GM12878 (cell line): ENCODE measurements at regions not wholly inside any gene's neighbourhood (a gene's known extent, or its start where the extent isn't known, plus 50 kb on each side); places are given as distances from the start of the nearest gene placed in this dataset.

Experiments
- ATAC-seq: fragments of 200-7000 bp; cut with Tn5 transposase; 3 replicates; pipeline ENCODE4 v1.9.1; 2020; ENCODE audit warnings: mild to moderate bottlenecking, moderate library complexity
- BruUV-seq: library from RNA; stranded (reverse); fragments of 400-500 nt; replicated peaks from 2 replicates; lab custom pipeline; 2021; lab: Mats Ljungman, UMichigan
- CTCF ChIA-PET: fragments of 300-600 bp; sonication (Branson Sonifier 250); formaldehyde crosslinking; extraction: SDS; loops from one replicate; lab custom pipeline; 2021; ENCODE audit warnings: inconsistent platforms; lab: Yijun Ruan, JAX
- POLR2A ChIA-PET: fragments of 350-600 bp; formaldehyde crosslinking; extraction: SDS; loops from one replicate; lab custom pipeline; 2021; ENCODE audit warnings: inconsistent platforms; lab: Charles Lee
- RAD21 ChIA-PET: fragments of 300-600 bp; sonication (Branson Sonifier 250); formaldehyde crosslinking; loops from one replicate; lab custom pipeline; 2023; ENCODE audit warnings: antibody characterized with exemption; ENCODE audit not compliant: unreplicated experiment; lab: Charles Lee
- SMC1A ChIA-PET: fragments of 300-600 bp; sonication (Branson Sonifier 250); formaldehyde crosslinking; loops from one replicate; lab custom pipeline; 2023; ENCODE audit not compliant: unreplicated experiment, uncharacterized antibody; lab: Charles Lee
- DNase-seq: peaks from one replicate; pipeline ENCODE4 v3.0.0-alpha.2; 2011; ENCODE audit warnings: low read depth, low spot score
- FAIRE-seq: peaks from 3 replicates; lab custom pipeline; 2011; peaks lifted over from hg19 to GRCh38; lab: Jason Lieb, UNC
- H2AFZ ChIP-seq: 2 replicates; pipeline ENCODE4 v1.6.0; 2011; ENCODE audit warnings: low read depth, low read length, control low read depth; ENCODE audit not compliant: control insufficient read depth
- H3K27ac ChIP-seq: 2 replicates; pipeline ENCODE4 v1.5.1; 2011; ENCODE audit warnings: control low read depth; ENCODE audit not compliant: control insufficient read depth, insufficient read depth
- H3K27me3 ChIP-seq, 2 experiments: replicated peaks in 1 of 2; 2 replicates each; pipeline versions ENCODE4 v1.6.0 to v1.6.1; 2011; ENCODE audit warnings: low read length in 1 of 2; ENCODE audit not compliant: control insufficient read depth in 2 of 2, insufficient read depth in 2 of 2
- H3K36me3 ChIP-seq, 2 experiments: 2 replicates each; pipeline ENCODE4 v1.5.1; 2011; ENCODE audit warnings: low read length in 1 of 2; ENCODE audit not compliant: control insufficient read depth in 2 of 2, insufficient read depth in 2 of 2
- H3K4me1 ChIP-seq: 2 replicates; pipeline ENCODE4 v1.6.1; 2011; ENCODE audit warnings: mild to moderate bottlenecking, low read length, moderate library complexity, mixed read lengths; ENCODE audit not compliant: control insufficient read depth, insufficient read depth
- H3K4me2 ChIP-seq: 2 replicates; pipeline ENCODE4 v1.6.0; 2011; ENCODE audit warnings: control low read depth; ENCODE audit not compliant: control insufficient read depth, insufficient read depth
- H3K4me3 ChIP-seq: fragments of 200-600 bp; sonication (generic); 2 replicates; pipeline ENCODE4 v1.5.1; 2016
- H3K79me2 ChIP-seq: 2 replicates; pipeline ENCODE4 v1.6.0; 2011; ENCODE audit warnings: low read length; ENCODE audit not compliant: control insufficient read depth, insufficient read depth
- H3K9ac ChIP-seq: 2 replicates; pipeline ENCODE4 v1.8.0; 2011; ENCODE audit warnings: low read length, control low read depth, mixed read lengths; ENCODE audit not compliant: control insufficient read depth, insufficient read depth
- H3K9me3 ChIP-seq: replicated peaks from 3 replicates; pipeline ENCODE4 v1.5.1; 2011; ENCODE audit warnings: mild to moderate bottlenecking, low read length; ENCODE audit not compliant: control insufficient read depth, insufficient read depth
- H4K20me1 ChIP-seq: 2 replicates; pipeline ENCODE4 v1.6.0; 2011; ENCODE audit not compliant: control insufficient read depth, insufficient read depth
- BCLAF1 ChIP-seq: fragments of 450-650 bp; IDR thresholded peaks from 2 replicates; pipeline ENCODE4 v1.6.1; 2017; ENCODE audit warnings: antibody characterized with exemption, mild to moderate bottlenecking, moderate library complexity
- CEBPZ ChIP-seq: fragments of 150-350 bp; IDR thresholded peaks from 2 replicates; pipeline ENCODE4 v1.6.1; 2016; ENCODE audit warnings: low read depth, low read length
- MLLT1 ChIP-seq: fragments of 450-650 bp; IDR thresholded peaks from 2 replicates; pipeline ENCODE4 v1.6.1; 2016; ENCODE audit warnings: mild to moderate bottlenecking
- MYC ChIP-seq: IDR thresholded peaks from 2 replicates; pipeline ENCODE4 v1.6.1; 2011; ENCODE audit warnings: mild to moderate bottlenecking, low read length, moderate library complexity, inconsistent platforms; ENCODE audit not compliant: insufficient read depth, insufficient replicate concordance, insufficient read length, severe bottlenecking
- STAT3 ChIP-seq: IDR thresholded peaks from 2 replicates; pipeline ENCODE4 v1.6.1; 2011; ENCODE audit warnings: low read depth, low read length, improper control_type of control experiment
- USF1 ChIP-seq: IDR thresholded peaks from 2 replicates; pipeline ENCODE4 v1.6.1; 2011; ENCODE audit warnings: borderline replicate concordance, low read depth, mild to moderate bottlenecking, moderate library complexity, mixed read lengths, low read length; ENCODE audit not compliant: insufficient read depth; ENCODE audit errors: extremely low read length
- WGBS: methylation state at CpG from one replicate; pipeline ENCODE4 v1.1.6; 2016; ENCODE audit warnings: low lambda C conversion rate; ENCODE audit not compliant: insufficient replicate concordance, insufficient coverage; ENCODE audit errors: missing lambda C conversion rate; 5-methylcytosine and 5-hydroxymethylcytosine counted together
- in situ Hi-C: fragments of 300-500 bp; cut with MboI; formaldehyde crosslinking; loops from 9 replicates; pipeline ENCODE4 v1.14.3; 2018; ENCODE audit warnings: mixed read lengths
- intact Hi-C: fragments of 100-400 bp; cut with micrococcal nuclease; formaldehyde crosslinking; loops from one replicate; pipeline ENCODE4 v1.14.2; 2022; ENCODE audit not compliant: unreplicated experiment

GRCh38 chr5:111998871-111999270, 241.9 kb upstream of the NREP start:
- no peaks in the 10 kb centered on the region for H4K20me1 ChIP-seq
- no peak overlapping the region for H3K9ac ChIP-seq
- no peaks in the 10 kb centered on the region for H3K36me3 ChIP-seq
- POLR2A ChIA-PET = no interaction called here
- in situ Hi-C loops (no loop called here), intact Hi-C loops (no loop called here)
- TF ChIP-seq MYC = no peak
- TF ChIP-seq STAT3 = no peak
- no peak for TF ChIP-seq BCLAF1
- TF ChIP-seq USF1 = no peak
- TF ChIP-seq CEBPZ = no peak
- no peak for TF ChIP-seq MLLT1
- no peak overlapping the region for H3K4me2 ChIP-seq
- DNase-seq = no peak
- BruUV-seq = no TSS peak
- no peaks in the 10 kb centered on the region for H3K79me2 ChIP-seq
- H2AFZ ChIP-seq = no peak overlapping the region
- H3K27ac ChIP-seq = no peak overlapping the region
- ATAC-seq = no peak
- WGBS = 7% methylated on average over 3 of the region's 3 CpGs
- FAIRE-seq = no peak
- H3K4me3 ChIP-seq = no peak overlapping the region
- CTCF ChIA-PET = no interaction called here
- H3K4me1 ChIP-seq = no peaks in the 10 kb centered on the region
- no peaks in the 10 kb centered on the region; the same call in 2 of the 3 replicates for H3K9me3 ChIP-seq
- SMC1A ChIA-PET = interaction anchor here (0.6 to 1.2 kb wide), 4 partner anchors 17 to 206 kb away, joined by 3 to 5 read pairs (median 4); no protein-coding TSS in a partner anchor
- RAD21 ChIA-PET = interaction anchor here (0.8 kb wide), 1 partner anchor 27 kb away, joined by 3 read pairs; no protein-coding TSS in a partner anchor
- no peaks in the 10 kb centered on the region for H3K27me3 ChIP-seq
